ENCODE measurements at regions not wholly inside any gene's neighbourhood (a gene's known extent, or its start where the extent isn't known, plus 50 kb on each side); places are given as distances from the start of the nearest gene placed in this dataset.

- no peaks in the 10 kb centered on the region for H3K4me1 ChIP-seq (ENCODE audit: control insufficient read depth in 2 of 2, insufficient read depth in 2 of 2, low read length in 2 of 2)
- no peak overlapping the region for H3K27ac ChIP-seq (ENCODE audit: low read depth in 2 of 2, low read length in 2 of 2)
- no peaks in the 10 kb centered on the region for H3K27me3 ChIP-seq (ENCODE audit: control insufficient read depth in 2 of 2, insufficient read depth in 2 of 2, low read length in 2 of 2)
- no peaks in the 10 kb centered on the region for H3K9me3 ChIP-seq (ENCODE audit: control insufficient read depth in 2 of 2, low read length in 2 of 2)
- H3K9ac ChIP-seq (ENCODE audit: low read depth in 1 of 2, low read length in 2 of 2) = no peak overlapping the region
- H3K36me3 ChIP-seq (ENCODE audit: control insufficient read depth in 2 of 2, insufficient read depth in 2 of 2, low read length in 2 of 2) = no peaks in the 10 kb centered on the region
- no peak overlapping the region for H3K4me3 ChIP-seq (ENCODE audit: low read length in 2 of 2)
Observed at GRCh38 chr2:228673876-228674554, 492.5 kb upstream of the SPHKAP start.

DNA sequence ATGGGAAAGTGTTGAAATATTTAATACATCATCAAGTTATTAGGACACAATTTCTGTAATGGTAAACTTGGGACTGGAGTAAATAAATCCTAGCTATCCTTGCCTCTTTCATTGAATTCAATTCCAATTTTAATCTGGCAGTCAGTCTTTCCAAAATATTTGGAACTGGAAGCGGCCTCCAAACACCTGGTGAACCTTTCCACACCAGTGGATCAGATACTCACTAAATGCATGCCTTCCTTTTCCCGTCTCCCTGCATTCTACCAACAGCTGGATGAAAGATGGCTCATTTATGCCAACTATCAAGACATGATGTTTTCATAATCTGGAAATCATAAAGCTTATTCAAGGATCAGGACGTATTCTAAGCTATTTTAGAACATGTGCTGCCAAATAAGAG, 488.2 kb upstream of the SPHKAP start:
- no peaks in the 10 kb centered on the region for H3K27me3 ChIP-seq (ENCODE audit: control insufficient read depth in 2 of 2, insufficient read depth in 2 of 2, low read length in 2 of 2)
- H3K9ac ChIP-seq (ENCODE audit: low read depth in 1 of 2, low read length in 2 of 2) = no peak overlapping the region
- H3K4me1 ChIP-seq (ENCODE audit: control insufficient read depth in 2 of 2, insufficient read depth in 2 of 2, low read length in 2 of 2) = no peaks in the 10 kb centered on the region
- H3K27ac ChIP-seq (ENCODE audit: low read depth in 2 of 2, low read length in 2 of 2) = no peak overlapping the region
- H3K4me3 ChIP-seq (ENCODE audit: low read length in 2 of 2) = no peak overlapping the region
- no peaks in the 10 kb centered on the region for H3K36me3 ChIP-seq (ENCODE audit: control insufficient read depth in 2 of 2, insufficient read depth in 2 of 2, low read length in 2 of 2)
- no peaks in the 10 kb centered on the region for H3K9me3 ChIP-seq (ENCODE audit: control insufficient read depth in 2 of 2, low read length in 2 of 2)

DNA sequence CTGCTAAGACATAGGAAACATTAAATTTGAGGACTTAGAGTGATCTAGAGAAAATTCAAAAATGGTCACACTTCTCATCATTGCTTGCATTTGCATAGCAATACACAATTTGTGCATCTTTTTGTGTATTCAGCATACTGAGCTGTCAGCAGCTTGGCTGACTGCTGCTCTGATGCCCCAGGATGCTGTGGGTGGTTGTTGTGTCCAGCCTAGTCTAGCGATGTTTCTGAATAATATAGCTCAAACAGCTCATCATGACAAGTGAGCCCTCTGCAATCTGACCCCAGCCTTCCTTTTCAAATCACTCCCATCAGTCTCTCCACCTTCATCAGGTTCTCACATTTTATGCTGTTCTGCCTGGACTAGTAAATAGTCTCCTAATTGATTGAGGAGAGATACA, 483.7 kb upstream of the SPHKAP start:
- no peak overlapping the region for H3K4me3 ChIP-seq (ENCODE audit: low read length in 2 of 2)
- no peak overlapping the region for H3K9ac ChIP-seq (ENCODE audit: low read depth in 1 of 2, low read length in 2 of 2)
- H3K27me3 ChIP-seq (ENCODE audit: control insufficient read depth in 2 of 2, insufficient read depth in 2 of 2, low read length in 2 of 2) = no peaks in the 10 kb centered on the region
- no peak overlapping the region for H3K27ac ChIP-seq (ENCODE audit: low read depth in 2 of 2, low read length in 2 of 2)
- no peaks in the 10 kb centered on the region for H3K9me3 ChIP-seq (ENCODE audit: control insufficient read depth in 2 of 2, low read length in 2 of 2)
- no peaks in the 10 kb centered on the region for H3K4me1 ChIP-seq (ENCODE audit: control insufficient read depth in 2 of 2, insufficient read depth in 2 of 2, low read length in 2 of 2)
- no peaks in the 10 kb centered on the region for H3K36me3 ChIP-seq (ENCODE audit: control insufficient read depth in 2 of 2, insufficient read depth in 2 of 2, low read length in 2 of 2)

DNA sequence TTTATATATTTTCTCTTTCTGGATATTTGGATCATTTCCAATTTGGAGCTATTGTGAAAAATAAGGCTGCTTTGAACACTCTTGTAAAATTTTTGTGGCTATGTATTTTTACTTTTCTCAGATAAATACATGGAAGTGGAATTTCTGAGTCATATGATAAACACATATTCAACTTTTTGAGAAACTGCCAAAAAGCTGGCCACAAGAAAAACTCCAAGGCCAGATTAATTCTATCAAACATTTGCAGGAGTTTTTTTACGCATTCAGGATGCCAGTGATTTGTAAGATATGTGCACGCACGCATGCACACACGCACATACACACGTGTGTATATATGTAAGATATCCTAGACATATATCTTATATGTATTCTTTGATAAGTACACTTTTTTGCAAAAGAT, 477.5 kb upstream of the SPHKAP start:
- Histone ChIP-seq H3K27ac (ENCODE audit: low read depth in 2 of 2, low read length in 2 of 2) (no peak overlapping the region), H3K36me3 (ENCODE audit: control insufficient read depth in 2 of 2, insufficient read depth in 2 of 2, low read length in 2 of 2) (no peaks in the 10 kb centered on the region), H3K4me3 (ENCODE audit: low read length in 2 of 2) (no peak overlapping the region), H3K4me1 (ENCODE audit: control insufficient read depth in 2 of 2, insufficient read depth in 2 of 2, low read length in 2 of 2) (no peaks in the 10 kb centered on the region), H3K27me3 (ENCODE audit: control insufficient read depth in 2 of 2, insufficient read depth in 2 of 2, low read length in 2 of 2) (no peaks in the 10 kb centered on the region), H3K9ac (ENCODE audit: low read depth in 1 of 2, low read length in 2 of 2) (no peak overlapping the region), H3K9me3 (ENCODE audit: control insufficient read depth in 2 of 2, low read length in 2 of 2) (no peaks in the 10 kb centered on the region)

GRCh38 chr2:228657807-228658402, 476.4 kb upstream of the SPHKAP start:
- no peaks in the 10 kb centered on the region for H3K27me3 ChIP-seq (ENCODE audit: control insufficient read depth in 2 of 2, insufficient read depth in 2 of 2, low read length in 2 of 2)
- H3K27ac ChIP-seq (ENCODE audit: low read depth in 2 of 2, low read length in 2 of 2) = no peak overlapping the region
- H3K9ac ChIP-seq (ENCODE audit: low read depth in 1 of 2, low read length in 2 of 2) = no peak overlapping the region
- no peaks in the 10 kb centered on the region for H3K9me3 ChIP-seq (ENCODE audit: control insufficient read depth in 2 of 2, low read length in 2 of 2)
- H3K4me1 ChIP-seq (ENCODE audit: control insufficient read depth in 2 of 2, insufficient read depth in 2 of 2, low read length in 2 of 2) = no peaks in the 10 kb centered on the region
- no peak overlapping the region for H3K4me3 ChIP-seq (ENCODE audit: low read length in 2 of 2)
- no peaks in the 10 kb centered on the region for H3K36me3 ChIP-seq (ENCODE audit: control insufficient read depth in 2 of 2, insufficient read depth in 2 of 2, low read length in 2 of 2)

GRCh38 chr2:228655331-228655730, 473.8 kb upstream of the SPHKAP start:
- Histone ChIP-seq H3K4me1 (ENCODE audit: control insufficient read depth in 2 of 2, insufficient read depth in 2 of 2, low read length in 2 of 2) (no peaks in the 10 kb centered on the region), H3K27ac (ENCODE audit: low read depth in 2 of 2, low read length in 2 of 2) (no peak overlapping the region), H3K27me3 (ENCODE audit: control insufficient read depth in 2 of 2, insufficient read depth in 2 of 2, low read length in 2 of 2) (no peaks in the 10 kb centered on the region), H3K9me3 (ENCODE audit: control insufficient read depth in 2 of 2, low read length in 2 of 2) (no peaks in the 10 kb centered on the region), H3K9ac (ENCODE audit: low read depth in 1 of 2, low read length in 2 of 2) (no peak overlapping the region), H3K4me3 (ENCODE audit: low read length in 2 of 2) (no peak overlapping the region), H3K36me3 (ENCODE audit: control insufficient read depth in 2 of 2, insufficient read depth in 2 of 2, low read length in 2 of 2) (no peaks in the 10 kb centered on the region)

GRCh38 chr2:228654707-228655106, 473.2 kb upstream of the SPHKAP start:
- H3K9me3 ChIP-seq (ENCODE audit: control insufficient read depth in 2 of 2, low read length in 2 of 2) = no peaks in the 10 kb centered on the region
- no peaks in the 10 kb centered on the region for H3K4me1 ChIP-seq (ENCODE audit: control insufficient read depth in 2 of 2, insufficient read depth in 2 of 2, low read length in 2 of 2)
- no peak overlapping the region for H3K9ac ChIP-seq (ENCODE audit: low read depth in 1 of 2, low read length in 2 of 2)
- no peak overlapping the region for H3K27ac ChIP-seq (ENCODE audit: low read depth in 2 of 2, low read length in 2 of 2)
- H3K27me3 ChIP-seq (ENCODE audit: control insufficient read depth in 2 of 2, insufficient read depth in 2 of 2, low read length in 2 of 2) = no peaks in the 10 kb centered on the region
- H3K36me3 ChIP-seq (ENCODE audit: control insufficient read depth in 2 of 2, insufficient read depth in 2 of 2, low read length in 2 of 2) = no peaks in the 10 kb centered on the region
- no peak overlapping the region for H3K4me3 ChIP-seq (ENCODE audit: low read length in 2 of 2)

DNA sequence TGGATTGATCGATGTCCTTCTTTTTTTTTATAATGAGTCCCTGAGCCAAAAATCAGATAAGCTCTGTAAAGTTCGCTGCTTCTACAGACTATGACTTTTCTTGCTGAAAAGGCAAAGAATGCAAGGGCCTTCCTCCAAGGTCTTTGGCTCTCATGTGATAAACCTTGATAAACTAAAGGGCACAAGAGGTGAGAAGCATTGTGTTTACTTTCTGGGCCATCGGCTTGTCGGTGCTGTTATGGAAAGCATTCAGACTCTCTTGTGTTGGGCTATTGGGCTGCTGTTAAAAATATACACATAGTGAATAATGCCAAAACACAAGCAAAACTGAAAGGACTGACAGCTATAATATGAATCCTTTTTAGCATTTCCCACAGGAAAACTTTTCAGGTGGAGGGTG, 472.4 kb upstream of the SPHKAP start:
- Histone ChIP-seq H3K27me3 (ENCODE audit: control insufficient read depth in 2 of 2, insufficient read depth in 2 of 2, low read length in 2 of 2) (no peaks in the 10 kb centered on the region), H3K4me1 (ENCODE audit: control insufficient read depth in 2 of 2, insufficient read depth in 2 of 2, low read length in 2 of 2) (no peaks in the 10 kb centered on the region), H3K27ac (ENCODE audit: low read depth in 2 of 2, low read length in 2 of 2) (no peak overlapping the region)

GRCh38 chr2:228652366-228652765, 470.9 kb upstream of the SPHKAP start:
- H3K4me1 ChIP-seq (ENCODE audit: control insufficient read depth in 2 of 2, insufficient read depth in 2 of 2, low read length in 2 of 2) = no peaks in the 10 kb centered on the region
- H3K9me3 ChIP-seq (ENCODE audit: control insufficient read depth in 2 of 2, low read length in 2 of 2) = no peaks in the 10 kb centered on the region
- H3K27me3 ChIP-seq (ENCODE audit: control insufficient read depth in 2 of 2, insufficient read depth in 2 of 2, low read length in 2 of 2) = no peaks in the 10 kb centered on the region
- H3K9ac ChIP-seq (ENCODE audit: low read depth in 1 of 2, low read length in 2 of 2) = no peak overlapping the region
- no peak overlapping the region for H3K4me3 ChIP-seq (ENCODE audit: low read length in 2 of 2)
- H3K27ac ChIP-seq (ENCODE audit: low read depth in 2 of 2, low read length in 2 of 2) = no peak overlapping the region
- H3K36me3 ChIP-seq (ENCODE audit: control insufficient read depth in 2 of 2, insufficient read depth in 2 of 2, low read length in 2 of 2) = no peaks in the 10 kb centered on the region

More for the DNA sequence above, 472.4 kb upstream of the SPHKAP start:
- Histone ChIP-seq H3K36me3 (ENCODE audit: control insufficient read depth in 2 of 2, insufficient read depth in 2 of 2, low read length in 2 of 2) (no peaks in the 10 kb centered on the region), H3K4me3 (ENCODE audit: low read length in 2 of 2) (no peak overlapping the region), H3K9me3 (ENCODE audit: control insufficient read depth in 2 of 2, low read length in 2 of 2) (no peaks in the 10 kb centered on the region), H3K9ac (ENCODE audit: low read depth in 1 of 2, low read length in 2 of 2) (no peak overlapping the region)

DNA sequence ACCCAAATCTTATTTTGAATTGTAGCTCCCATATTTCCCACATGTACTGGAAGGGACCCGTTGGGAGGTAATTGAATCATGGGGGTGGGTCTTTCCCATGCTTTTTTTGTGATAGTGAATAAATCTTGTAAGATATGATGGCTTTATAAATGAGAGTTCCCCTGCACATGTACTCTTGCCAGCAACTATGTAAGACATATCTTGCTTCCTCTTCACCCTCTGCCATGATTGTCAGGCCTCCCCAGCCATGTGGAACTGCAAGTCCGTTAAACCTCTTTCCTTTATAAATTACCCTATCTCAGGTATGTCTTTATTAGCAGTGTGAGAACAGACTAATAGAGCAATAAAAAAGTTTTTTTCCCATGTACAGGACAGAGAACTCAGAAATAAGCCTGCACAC, 468.4 kb upstream of the SPHKAP start:
- no peaks in the 10 kb centered on the region for H3K9me3 ChIP-seq (ENCODE audit: control insufficient read depth in 2 of 2, low read length in 2 of 2)
- no peaks in the 10 kb centered on the region for H3K36me3 ChIP-seq (ENCODE audit: control insufficient read depth in 2 of 2, insufficient read depth in 2 of 2, low read length in 2 of 2)
- H3K9ac ChIP-seq (ENCODE audit: low read depth in 1 of 2, low read length in 2 of 2) = no peak overlapping the region
- H3K4me1 ChIP-seq (ENCODE audit: control insufficient read depth in 2 of 2, insufficient read depth in 2 of 2, low read length in 2 of 2) = no peaks in the 10 kb centered on the region
- H3K27ac ChIP-seq (ENCODE audit: low read depth in 2 of 2, low read length in 2 of 2) = no peak overlapping the region
- no peaks in the 10 kb centered on the region for H3K27me3 ChIP-seq (ENCODE audit: control insufficient read depth in 2 of 2, insufficient read depth in 2 of 2, low read length in 2 of 2)
- H3K4me3 ChIP-seq (ENCODE audit: low read length in 2 of 2) = no peak overlapping the region

All from mucosa of rectum (tissue), 2 donors.